T-cell (primary cell): ENCODE measurements at regions not wholly inside any gene's neighbourhood (a gene's known extent, or its start where the extent isn't known, plus 50 kb on each side); places are given as distances from the start of the nearest gene placed in this dataset.

Experiments used
- ATAC-seq, 4 experiments: fragments of 200-7000 bp in 3 of 4; fragments of 150-1000 bp in 1 of 4; cut with Tn5 transposase; replicated peaks in 1 of 4; 1 replicate in 3 of 4; 2 replicates in 1 of 4; pipeline ENCODE4 v1.10.0; 2021; ENCODE audit warnings: moderate library complexity in 3 of 4, mild to moderate bottlenecking in 2 of 4, moderate number of reproducible peaks in 1 of 4
- CTCF ChIA-PET, 2 donors: fragments of 300-600 bp; sonication (Branson Sonifier 250); formaldehyde crosslinking; loops; one replicate each; lab custom pipeline; 2022; ENCODE audit warnings: antibody characterized with exemption in 2 of 2; lab: Charles Lee
- POLR2A ChIA-PET, 2 donors: fragments of 300-600 bp; sonication (Branson Sonifier 250); formaldehyde crosslinking; loops; one replicate each; lab custom pipeline; 2022; ENCODE audit warnings: antibody characterized with exemption in 2 of 2; lab: Charles Lee
- DNase-seq, 35 experiments: peaks; one replicate each; pipeline versions ENCODE4 v3.0.0 to v3.0.0-alpha.2; 2013 to 2023
- H3K27ac ChIP-seq: one replicate; pipeline ENCODE4 v1.5.1; 2013; ENCODE audit warnings: low read length
- H3K27me3 ChIP-seq, 2 experiments: replicated peaks in 1 of 2; 1 replicate in 1 of 2; 2 replicates in 1 of 2; pipeline versions ENCODE4 v1.6.1 to v1.7.0; 2013; ENCODE audit warnings: low read length in 1 of 2, mixed read lengths in 1 of 2; ENCODE audit not compliant: control insufficient read depth in 2 of 2, insufficient read depth in 2 of 2; ENCODE audit errors: extremely low read depth in 1 of 2
- H3K36me3 ChIP-seq, 2 donors: 1 replicate in 1 of 2; 2 replicates in 1 of 2; pipeline versions ENCODE4 v1.6.1 to v1.7.0; 2013; ENCODE audit warnings: low read length in 1 of 2; ENCODE audit not compliant: control insufficient read depth in 2 of 2, insufficient read depth in 1 of 2; ENCODE audit errors: extremely low read depth in 1 of 2
- H3K4me1 ChIP-seq, 2 experiments: 1 replicate in 1 of 2; 2 replicates in 1 of 2; pipeline versions ENCODE4 v1.6.1 to v1.7.0; 2013; ENCODE audit warnings: low read length in 2 of 2, mixed read lengths in 1 of 2; ENCODE audit not compliant: insufficient read depth in 2 of 2, control insufficient read depth in 1 of 2; ENCODE audit errors: extremely low read depth in 1 of 2
- H3K4me3 ChIP-seq, 2 donors: 1 replicate in 1 of 2; 2 replicates in 1 of 2; pipeline versions ENCODE4 v1.5.1 to v1.7.0; 2013; ENCODE audit warnings: mild to moderate bottlenecking in 2 of 2, low read length in 1 of 2, moderate library complexity in 1 of 2; ENCODE audit not compliant: control insufficient read depth in 1 of 2; ENCODE audit errors: extremely low read depth in 1 of 2
- H3K9me3 ChIP-seq: 2 replicates; pipeline ENCODE4 v1.7.0; 2013
- H3K27ac Mint-ChIP-seq, 2 donors: one replicate each; pipeline ENCODE4 v1.8.0; 2020 to 2021; ENCODE audit warnings: mild to moderate bottlenecking in 2 of 2, mixed read lengths in 2 of 2
- H3K27me3 Mint-ChIP-seq, 2 donors: one replicate each; pipeline ENCODE4 v1.8.0; 2021 to 2022; ENCODE audit warnings: mixed read lengths in 2 of 2
- H3K36me3 Mint-ChIP-seq: one replicate; pipeline ENCODE4 v1.8.0; 2021; ENCODE audit warnings: mixed read lengths
- H3K4me1 Mint-ChIP-seq, 3 donors: one replicate each; pipeline ENCODE4 v1.8.0; 2020 to 2022; ENCODE audit warnings: mixed read lengths in 3 of 3, mild to moderate bottlenecking in 1 of 3
- H3K4me3 Mint-ChIP-seq, 3 donors: one replicate each; pipeline ENCODE4 v1.8.0; 2020 to 2022; ENCODE audit warnings: mild to moderate bottlenecking in 3 of 3, mixed read lengths in 3 of 3, moderate library complexity in 3 of 3
- H3K9me3 Mint-ChIP-seq, 3 donors: one replicate each; pipeline ENCODE4 v1.8.0; 2020 to 2022; ENCODE audit warnings: mixed read lengths in 3 of 3
- WGBS: methylation state at CpG from one replicate; pipeline ENCODE4 v1.1.5; 2013; ENCODE audit warnings: missing lambda C conversion rate; ENCODE audit not compliant: insufficient coverage; 5-methylcytosine and 5-hydroxymethylcytosine counted together

GRCh38 chr4:15159477-15160019 is 157.3 kb downstream of the CPEB2 start:
- DNase-seq (no peak), ATAC-seq (no peak)
- Mint-ChIP-seq H3K4me3 (no peak overlapping the region), H3K27me3 (peaks cover 18% of the 10 kb centered on the region in 2 donors), H3K27ac (no peak overlapping the region), H3K36me3 (no peaks in the 10 kb centered on the region), H3K9me3 (no peaks in the 10 kb centered on the region), H3K4me1 (no peaks in the 10 kb centered on the region)
- WGBS: 82% methylated on average over 3 of the region's 3 CpGs
- Histone ChIP-seq H3K27me3 (peaks cover 0 to 10% of the 10 kb centered on the region in 2 experiments), H3K9me3 (no peaks in the 10 kb centered on the region), H3K4me1 (no peaks in the 10 kb centered on the region), H3K4me3 (no peak overlapping the region), H3K27ac (no peak overlapping the region), H3K36me3 (no peaks in the 10 kb centered on the region)
- ChIA-PET POLR2A (no interaction called here), CTCF (interaction anchor here in 1 of 2 donors (0.7 kb wide), 1 partner anchor 39 kb away, joined by 4 read pairs; no protein-coding TSS in a partner anchor)

GRCh38 chr4:15161439-15161838 is 159.2 kb downstream of the CPEB2 start:
- peaks cover 18% of the 10 kb centered on the region in 2 donors for H3K27me3 Mint-ChIP-seq
- H3K4me1 ChIP-seq: no peaks in the 10 kb centered on the region
- ATAC-seq: no peak
- no peak overlapping the region for H3K27ac Mint-ChIP-seq
- no peaks in the 10 kb centered on the region for H3K9me3 Mint-ChIP-seq
- no peak overlapping the region for H3K27ac ChIP-seq
- ChIA-PET POLR2A (no interaction called here), CTCF (no interaction called here)
- H3K27me3 ChIP-seq: peaks cover 0 to 10% of the 10 kb centered on the region in 2 experiments
- H3K4me3 Mint-ChIP-seq: no peak overlapping the region
- H3K4me3 ChIP-seq: no peak overlapping the region
- no peaks in the 10 kb centered on the region for H3K36me3 ChIP-seq
- no CpG with 5 or more reads among the region's 1 CpG for whole genome bisulfite sequencing
- no peak for DNase-seq
- H3K9me3 ChIP-seq: no peaks in the 10 kb centered on the region
- H3K36me3 Mint-ChIP-seq: no peaks in the 10 kb centered on the region
- H3K4me1 Mint-ChIP-seq: no peaks in the 10 kb centered on the region

GRCh38 chr4:15162046-15162445 is 159.8 kb downstream of the CPEB2 start:
- no peaks in the 10 kb centered on the region for H3K9me3 Mint-ChIP-seq
- no peaks in the 10 kb centered on the region for H3K4me1 Mint-ChIP-seq
- ChIA-PET POLR2A (no interaction called here), CTCF (no interaction called here)
- no peaks in the 10 kb centered on the region for H3K4me1 ChIP-seq
- H3K9me3 ChIP-seq: no peaks in the 10 kb centered on the region
- ATAC-seq (no peak), DNase-seq (no peak)
- H3K4me3 ChIP-seq: no peak overlapping the region
- no peaks in the 10 kb centered on the region for H3K36me3 Mint-ChIP-seq
- no peaks in the 10 kb centered on the region for H3K36me3 ChIP-seq
- peaks cover 18% of the 10 kb centered on the region in 2 donors for H3K27me3 Mint-ChIP-seq
- H3K27ac ChIP-seq: no peak overlapping the region
- no CpG with 5 or more reads among the region's 1 CpG for WGBS
- peaks cover 0 to 10% of the 10 kb centered on the region in 2 experiments for H3K27me3 ChIP-seq
- H3K4me3 Mint-ChIP-seq: no peak overlapping the region
- H3K27ac Mint-ChIP-seq: no peak overlapping the region

- peak in 1 of 35 experiments; percentile 2 for DNase-seq
- WGBS: no CpG with 5 or more reads among the region's 2 CpGs
Observed at GRCh38 chr4:15162465-15163283, 160.4 kb downstream of the CPEB2 start.

DNA sequence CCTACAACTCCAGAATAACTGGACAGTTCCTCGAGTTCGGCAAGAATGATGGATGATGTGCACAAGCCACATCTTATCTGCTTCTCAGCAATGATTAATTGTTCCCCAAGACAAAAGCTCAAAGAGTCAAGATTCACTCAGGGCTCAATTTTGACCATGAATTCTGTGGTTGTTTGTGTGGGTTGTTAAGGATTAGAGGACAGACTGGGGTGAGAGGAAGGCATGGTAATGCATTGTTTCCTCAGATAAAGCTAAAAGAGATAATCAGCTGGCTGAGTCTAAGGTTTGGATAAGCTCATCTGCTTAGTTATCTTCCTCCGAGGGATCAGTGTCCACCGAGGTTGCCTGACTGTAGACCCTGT is 161.0 kb downstream of the CPEB2 start:
- Mint-ChIP-seq H3K9me3 (no peaks in the 10 kb centered on the region), H3K36me3 (no peaks in the 10 kb centered on the region), H3K4me1 (no peaks in the 10 kb centered on the region), H3K27ac (no peak overlapping the region), H3K27me3 (peaks cover 22% of the 10 kb centered on the region in 2 donors), H3K4me3 (no peak overlapping the region)
- H3K36me3 ChIP-seq: no peaks in the 10 kb centered on the region
- H3K4me1 ChIP-seq: no peaks in the 10 kb centered on the region
- no peak for DNase-seq
- no peak overlapping the region for H3K4me3 ChIP-seq
- no peak for ATAC-seq
- peaks cover 0 to 10% of the 10 kb centered on the region in 2 experiments for H3K27me3 ChIP-seq
- ChIA-PET POLR2A (no interaction called here), CTCF (no interaction called here)
- no peak overlapping the region for H3K27ac ChIP-seq
- H3K9me3 ChIP-seq: no peaks in the 10 kb centered on the region
- 80% methylated on average over 1 of the region's 4 CpGs for WGBS

More at GRCh38 chr4:15162465-15163283, 160.4 kb downstream of the CPEB2 start:
- no peak for ATAC-seq
- Mint-ChIP-seq H3K4me1 (no peaks in the 10 kb centered on the region), H3K27ac (no peak overlapping the region), H3K36me3 (no peaks in the 10 kb centered on the region), H3K9me3 (no peaks in the 10 kb centered on the region), H3K27me3 (peaks cover 18 to 20% of the 10 kb centered on the region in 2 donors), H3K4me3 (no peak overlapping the region)
- Histone ChIP-seq H3K9me3 (no peaks in the 10 kb centered on the region), H3K4me1 (no peaks in the 10 kb centered on the region), H3K27me3 (peaks cover 0 to 10% of the 10 kb centered on the region in 2 experiments), H3K27ac (no peak overlapping the region), H3K36me3 (no peaks in the 10 kb centered on the region), H3K4me3 (no peak overlapping the region)
- CTCF ChIA-PET: no interaction called here
- POLR2A ChIA-PET: no interaction called here

DNA sequence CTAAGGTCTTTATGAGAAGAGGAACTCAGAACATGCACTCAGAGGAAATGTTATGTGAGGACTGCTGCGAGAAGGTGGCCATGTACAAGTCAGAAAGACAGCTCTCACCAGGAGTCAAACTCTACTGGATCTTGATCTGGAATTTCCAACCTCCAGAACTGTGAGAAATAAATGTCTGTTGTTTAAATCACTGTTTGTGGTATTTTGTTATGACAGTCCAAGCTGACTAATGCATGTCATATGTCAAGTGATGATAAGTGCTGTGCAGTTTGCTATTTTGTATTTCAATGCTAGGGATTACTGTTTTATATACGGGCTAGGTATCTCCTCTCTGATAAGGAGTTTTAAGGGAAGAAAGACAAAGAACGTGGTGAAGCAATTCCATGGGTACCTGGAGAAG is 162.3 kb downstream of the CPEB2 start:
- WGBS: 62% methylated on average over 2 of the region's 3 CpGs
- CTCF ChIA-PET: no interaction called here
- DNase-seq: no peak

More for the DNA sequence above, 162.3 kb downstream of the CPEB2 start:
- H3K9me3 Mint-ChIP-seq: no peaks in the 10 kb centered on the region
- ATAC-seq: no peak
- H3K4me3 Mint-ChIP-seq: no peak overlapping the region
- H3K4me1 ChIP-seq: no peaks in the 10 kb centered on the region
- POLR2A ChIA-PET: no interaction called here
- no peaks in the 10 kb centered on the region for H3K4me1 Mint-ChIP-seq
- H3K36me3 Mint-ChIP-seq: no peaks in the 10 kb centered on the region
- peaks cover 16 to 17% of the 10 kb centered on the region in 2 donors for H3K27me3 Mint-ChIP-seq
- H3K36me3 ChIP-seq: no peaks in the 10 kb centered on the region
- H3K27ac Mint-ChIP-seq: no peak overlapping the region
- H3K27me3 ChIP-seq: peaks cover 0 to 3% of the 10 kb centered on the region in 2 experiments
- no peak overlapping the region for H3K4me3 ChIP-seq
- no peaks in the 10 kb centered on the region for H3K9me3 ChIP-seq
- H3K27ac ChIP-seq: no peak overlapping the region
